ENCODE measurements at regions not wholly inside any gene's neighbourhood (a gene's known extent, or its start where the extent isn't known, plus 50 kb on each side); places are given as distances from the start of the nearest gene placed in this dataset.

GRCh38 chrX:148192547-148192946 is 211.4 kb downstream of the FMR1NB start:
- no peak for TF ChIP-seq EZH2 (IDR thresholded peaks at IDR 0.05; ENCODE audit: insufficient read depth, low read length)
- TF ChIP-seq CTCF (IDR thresholded peaks at IDR 0.05; ENCODE audit: insufficient read depth, low read depth, low read length) = no peak
